ENCODE measurements at regions not wholly inside any gene's neighbourhood (a gene's known extent, or its start where the extent isn't known, plus 50 kb on each side); places are given as distances from the start of the nearest gene placed in this dataset.
A peak's percentile ranks its signal among the peaks of the same experiment; 100 is the strongest.

DNA sequence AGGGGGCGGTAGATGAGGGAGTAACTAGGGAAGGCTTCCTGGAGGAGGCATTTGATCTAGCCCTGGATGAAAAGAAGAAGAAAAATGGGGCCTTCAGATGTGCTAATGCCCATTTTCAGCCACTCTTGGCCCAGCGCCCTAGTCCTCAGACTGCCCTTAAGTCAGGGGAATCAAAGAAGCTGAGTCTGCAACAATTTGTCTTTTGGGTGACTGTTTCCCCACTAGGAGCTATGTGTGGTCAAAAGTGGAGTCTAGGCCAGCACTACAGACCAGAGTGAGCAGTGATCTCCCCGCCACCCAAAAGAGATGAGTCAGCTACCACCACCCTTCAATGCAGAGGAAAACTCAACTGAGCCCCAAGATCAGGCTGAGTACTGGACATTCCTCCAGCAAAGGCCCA is 542.1 kb downstream of the BNC2 start:
- DNase-seq (ENCODE audit: extremely low read depth, low read depth), result no peak

DNA sequence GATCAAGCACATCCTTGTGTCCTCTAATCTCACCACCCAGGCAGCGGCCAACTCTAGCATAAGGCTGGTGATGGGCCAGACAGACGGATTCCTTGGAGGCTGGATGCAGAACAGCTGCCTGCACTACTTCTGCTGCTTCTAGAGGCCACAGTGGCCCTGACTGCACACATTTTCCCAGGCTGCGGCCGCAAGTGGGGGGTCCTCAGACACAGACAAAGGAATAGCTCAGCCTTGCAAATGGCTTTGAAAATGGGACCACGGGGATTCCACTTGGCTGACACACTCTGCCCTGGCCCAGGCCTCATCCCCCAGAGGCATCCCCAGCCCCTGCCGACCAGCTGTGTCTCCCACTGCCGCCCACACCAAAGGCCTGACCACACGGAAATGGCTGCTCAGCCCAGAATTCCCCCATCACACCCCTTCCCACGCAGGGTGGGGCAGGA is 540.8 kb downstream of the BNC2 start:
- no peak for DNase-seq (ENCODE audit: extremely low read depth, low read depth)

DNA sequence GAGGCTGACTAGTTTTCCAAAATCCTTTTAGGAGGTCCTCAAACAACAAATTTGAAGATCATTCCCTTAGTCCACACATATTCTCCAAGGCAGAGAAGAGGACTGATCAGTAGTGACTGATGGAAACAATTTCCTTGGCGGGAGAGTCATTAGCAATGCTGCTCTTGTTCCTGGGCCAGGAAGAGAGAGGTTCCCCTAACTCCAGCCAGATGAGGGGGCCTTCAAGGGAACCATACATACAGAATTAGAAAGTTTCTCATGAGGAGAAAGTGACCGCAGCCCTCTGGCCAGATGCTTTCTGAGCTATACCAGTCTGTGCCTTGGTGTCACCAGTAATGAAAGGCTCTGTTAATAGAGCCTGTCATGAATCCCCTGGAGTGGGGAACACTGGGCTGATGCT is 539.4 kb downstream of the BNC2 start:
- no peak for DNase-seq (ENCODE audit: extremely low read depth, low read depth)

DNA sequence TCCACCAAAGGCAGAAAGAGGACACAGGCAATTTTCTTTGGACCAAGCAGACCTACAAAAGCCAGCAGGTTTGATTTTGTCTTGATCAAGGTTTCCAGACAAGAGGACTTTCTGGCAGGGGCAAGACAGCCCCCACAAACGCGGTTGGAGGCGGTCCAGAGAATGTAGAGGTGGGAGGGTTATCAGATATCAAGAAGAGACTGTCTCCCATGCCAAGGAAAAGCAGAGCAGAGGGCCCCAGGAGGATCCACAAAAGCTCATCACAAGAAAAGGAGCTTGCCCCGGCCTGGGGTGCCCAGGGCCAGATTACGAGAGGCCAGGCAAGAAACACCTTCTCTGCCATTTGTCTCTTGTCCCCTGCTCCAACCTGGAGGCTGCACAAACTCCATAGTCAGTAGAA is 538.9 kb downstream of the BNC2 start:
- no peak for DNase-seq (ENCODE audit: extremely low read depth, low read depth)

DNA sequence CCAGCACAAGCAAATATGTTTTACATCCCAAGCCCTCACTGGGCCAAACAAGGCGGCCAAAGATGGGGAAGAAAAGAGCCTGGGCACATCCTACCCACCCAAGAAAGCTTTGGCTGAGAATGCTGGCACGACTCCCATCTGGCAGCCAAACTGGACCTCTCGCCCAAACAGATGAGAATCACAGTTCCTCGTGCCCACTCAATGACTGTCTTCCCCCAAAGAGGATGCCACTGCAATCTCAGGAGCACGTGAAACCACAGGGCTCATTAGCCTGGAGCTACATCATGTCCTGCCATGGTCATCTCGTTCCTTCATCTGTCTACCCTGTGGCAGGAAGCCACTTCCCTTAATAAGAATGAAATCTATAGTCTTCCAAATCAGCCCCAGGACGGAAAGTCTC is 536.8 kb downstream of the BNC2 start:
- no peak for DNase-seq (ENCODE audit: extremely low read depth, low read depth)

DNA sequence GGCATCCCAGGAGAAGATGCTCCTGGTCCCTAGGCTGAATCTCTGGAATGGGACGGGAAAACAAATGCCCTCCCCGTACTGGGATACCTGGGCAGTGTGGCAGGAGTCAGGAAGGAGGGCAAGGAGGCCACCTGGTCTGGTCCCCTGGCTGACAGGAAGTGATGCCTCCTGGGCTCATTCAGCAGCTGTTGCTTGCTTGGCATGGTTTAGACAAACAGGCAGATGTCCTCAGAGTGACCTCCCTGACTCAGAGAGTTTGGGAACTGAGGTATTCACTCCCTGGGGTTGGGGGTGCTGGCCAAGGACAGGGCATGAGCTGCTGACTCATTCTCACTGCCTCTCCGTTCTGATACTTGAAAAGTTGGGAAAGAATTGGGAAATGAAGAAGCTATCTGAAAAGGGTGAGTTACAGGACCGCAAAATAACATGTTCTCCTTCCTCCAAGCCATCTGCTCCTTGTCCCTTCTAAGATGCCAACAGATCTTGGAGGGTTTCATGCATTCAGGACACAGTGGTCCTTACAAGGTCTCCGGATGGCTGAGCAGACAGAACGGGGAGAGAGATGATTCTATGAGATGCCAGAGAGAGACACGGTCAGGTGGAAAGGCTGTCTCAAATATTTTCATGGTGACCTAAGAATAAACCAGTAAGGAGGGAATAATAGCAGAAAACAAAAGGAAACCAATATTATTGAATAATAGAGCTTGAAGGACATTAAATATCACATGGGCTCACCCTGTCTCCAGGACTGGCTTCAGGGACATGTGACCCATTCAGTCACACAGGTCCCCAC is 534.5 kb downstream of the BNC2 start:
- DNase-seq (ENCODE audit: extremely low read depth, low read depth), result peak; percentile 8

DNA sequence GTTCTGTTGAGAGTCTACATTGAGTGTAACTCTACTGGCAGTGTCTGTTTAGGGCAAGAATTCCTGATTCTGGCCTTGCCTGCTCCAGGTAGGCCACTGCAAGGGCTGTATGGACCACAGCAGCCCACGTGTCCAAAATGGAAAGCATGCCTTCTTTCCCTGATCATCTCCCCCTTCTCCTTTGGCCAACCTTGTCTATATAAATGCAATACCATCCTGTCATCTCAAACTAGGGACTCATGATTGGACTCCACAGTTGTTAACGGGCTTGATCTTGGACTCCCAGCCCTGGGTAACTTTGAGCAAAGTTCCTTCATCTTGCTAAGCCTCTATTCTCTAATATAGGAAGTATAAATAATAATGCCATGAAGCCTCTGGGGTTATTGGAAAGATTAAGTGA is 533.6 kb downstream of the BNC2 start:
- DNase-seq (ENCODE audit: extremely low read depth, low read depth), result no peak

DNA sequence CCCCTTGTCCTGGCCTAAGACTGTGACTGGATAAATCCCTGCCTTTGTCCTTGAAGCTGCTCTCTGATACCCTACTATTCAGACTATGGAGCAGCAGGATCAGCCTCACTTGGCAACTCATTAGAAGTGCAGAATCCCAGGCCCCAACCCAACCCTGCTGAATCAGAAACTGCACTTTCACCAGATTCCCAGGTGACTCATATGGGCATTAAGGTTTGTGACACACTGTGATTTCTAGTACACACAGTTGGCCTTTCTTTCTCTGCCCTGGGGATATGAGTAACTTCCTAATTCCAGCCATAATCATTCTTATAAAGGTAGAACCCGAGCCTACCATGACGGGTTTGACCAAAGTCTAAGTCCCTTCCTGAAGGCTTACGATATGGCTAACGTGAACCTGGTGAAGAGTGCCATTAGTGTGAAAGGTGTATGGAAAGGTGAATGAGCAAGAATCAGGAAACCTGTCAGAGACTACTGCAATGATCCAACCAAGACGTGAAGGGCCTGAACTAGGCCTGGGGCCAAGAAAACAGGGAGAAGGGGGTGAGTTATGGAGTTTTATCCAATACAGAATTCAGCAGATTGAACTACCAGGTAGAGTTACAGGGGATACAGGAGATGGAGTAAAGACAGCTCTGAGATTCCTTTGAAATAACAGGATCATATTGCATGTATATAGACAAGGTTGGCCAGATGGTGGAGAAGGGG is 533.0 kb downstream of the BNC2 start:
- peak; percentile 6 for DNase-seq (ENCODE audit: extremely low read depth, low read depth)

DNA sequence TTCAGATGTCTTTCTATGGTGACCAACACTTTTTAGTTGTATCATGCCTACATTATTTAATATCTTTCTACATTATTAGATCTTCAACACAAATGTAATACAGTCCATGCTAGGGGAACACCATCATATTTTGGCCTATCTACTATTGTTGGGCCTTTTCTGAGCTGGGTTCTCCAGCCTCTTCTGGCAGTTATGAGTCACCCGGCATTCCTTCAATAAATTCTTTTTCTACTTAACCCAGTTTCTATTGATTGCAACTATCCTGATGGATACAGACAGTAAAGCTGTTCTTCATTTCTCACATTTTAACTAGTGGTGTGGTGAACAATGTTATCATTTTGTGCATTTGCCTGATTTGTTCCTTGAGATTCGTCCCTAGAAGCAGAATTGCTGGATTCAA is 529.3 kb downstream of the BNC2 start:
- DNase-seq (ENCODE audit: extremely low read depth, low read depth), result no peak

DNA sequence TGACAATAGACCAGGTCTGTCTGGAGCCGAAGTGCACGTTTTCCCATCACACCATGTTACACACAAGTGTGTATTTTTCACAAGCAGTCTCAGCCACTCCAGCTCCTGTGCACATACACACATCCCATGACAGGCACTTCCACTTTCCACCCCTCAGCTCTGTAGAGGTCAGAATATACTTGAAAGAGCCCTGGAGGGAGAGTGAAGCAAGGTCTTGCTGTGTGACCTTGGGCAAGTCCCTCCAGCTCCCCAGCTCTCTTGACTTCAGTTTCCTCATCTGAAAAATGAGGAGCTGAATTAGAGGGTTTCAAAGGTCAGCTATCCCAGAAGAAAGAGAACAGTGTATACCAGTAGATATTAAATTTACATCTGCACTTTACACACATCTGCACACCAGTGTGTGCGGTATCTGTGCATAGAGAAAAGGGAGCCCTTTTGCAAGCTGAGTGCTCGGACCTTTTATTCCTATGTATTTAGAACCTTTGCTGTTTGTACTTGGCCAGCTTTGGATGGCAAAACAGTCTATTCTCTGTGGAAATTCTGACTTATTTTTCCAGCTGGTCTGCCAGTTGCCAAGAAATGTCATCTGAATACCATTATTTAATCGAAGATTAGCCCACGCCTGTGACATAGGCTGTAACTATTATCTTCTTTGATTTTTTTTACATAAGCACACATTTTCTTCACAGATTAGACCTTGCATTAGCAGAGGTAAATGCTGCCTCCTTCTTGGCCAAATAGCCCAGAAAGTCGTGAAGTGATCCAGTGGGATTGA is 528.0 kb downstream of the BNC2 start:
- no peak for DNase-seq (ENCODE audit: extremely low read depth, low read depth)

DNA sequence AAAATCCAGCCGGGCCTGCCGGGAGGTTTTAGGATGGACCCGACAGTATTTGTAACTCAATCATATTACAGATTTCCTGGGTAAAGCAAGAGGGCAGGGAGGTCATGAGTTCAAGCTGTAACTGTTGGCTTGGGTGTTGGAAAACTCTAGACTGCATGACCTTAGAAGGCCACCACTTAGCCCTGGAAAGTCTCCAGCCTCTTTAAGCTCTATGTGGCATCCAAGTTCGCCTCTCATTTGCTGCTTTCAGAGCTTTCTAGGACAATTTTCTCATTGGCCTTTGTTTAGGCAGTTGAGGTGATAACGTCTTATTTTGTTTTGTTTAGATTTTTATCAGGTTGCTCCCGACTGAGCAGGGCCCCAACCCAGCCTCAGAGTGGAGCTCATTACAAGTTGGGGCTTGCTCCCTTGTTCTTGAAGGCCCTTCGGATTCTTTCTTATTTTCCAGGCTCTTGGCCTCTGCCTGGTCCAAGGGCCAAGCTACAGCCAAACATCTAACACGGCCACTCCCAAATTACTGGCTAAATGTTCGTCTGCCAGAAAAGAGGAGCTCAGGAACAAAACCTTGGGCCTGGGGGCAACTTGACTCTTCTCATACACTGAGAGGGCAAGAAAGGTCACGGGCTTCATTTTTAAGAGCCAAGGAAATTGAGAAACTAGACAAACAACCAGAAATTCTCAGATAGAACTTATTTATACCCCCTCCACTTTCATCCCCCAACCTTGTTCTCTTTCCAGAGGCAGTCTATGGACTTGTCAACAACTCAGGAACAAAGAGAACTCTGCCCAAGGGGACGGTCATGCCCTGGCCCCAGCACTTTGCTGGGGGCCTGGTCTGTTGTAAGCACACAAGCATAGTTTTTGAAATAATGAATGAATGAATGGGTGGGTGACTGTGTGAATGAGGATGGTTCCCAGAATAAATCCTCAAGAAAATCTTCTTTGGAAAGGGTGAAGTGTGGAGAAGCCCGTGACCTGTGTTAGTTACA is 526.9 kb downstream of the BNC2 start:
- no peak for DNase-seq (ENCODE audit: extremely low read depth, low read depth)

DNA sequence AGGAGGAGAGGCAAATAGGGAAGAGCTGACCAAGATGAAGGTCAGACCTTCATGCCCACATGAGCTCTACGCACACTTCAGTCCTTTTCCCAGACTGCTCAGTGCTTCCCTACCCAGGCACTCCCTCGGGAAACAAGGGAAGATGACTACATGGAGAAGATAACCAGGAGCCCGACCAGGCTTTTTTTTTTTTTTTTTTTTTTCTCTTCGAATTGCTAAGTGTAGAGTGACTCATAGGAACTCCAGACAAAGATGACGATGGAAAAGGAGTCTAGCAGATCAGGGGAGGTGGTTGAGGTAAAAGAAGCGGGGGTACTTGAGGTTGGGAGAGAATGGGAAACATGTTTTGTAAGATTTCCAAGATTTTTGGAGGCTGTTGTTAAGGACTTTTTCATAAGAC is 526.1 kb downstream of the BNC2 start:
- DNase-seq (ENCODE audit: extremely low read depth, low read depth), result no peak

DNA sequence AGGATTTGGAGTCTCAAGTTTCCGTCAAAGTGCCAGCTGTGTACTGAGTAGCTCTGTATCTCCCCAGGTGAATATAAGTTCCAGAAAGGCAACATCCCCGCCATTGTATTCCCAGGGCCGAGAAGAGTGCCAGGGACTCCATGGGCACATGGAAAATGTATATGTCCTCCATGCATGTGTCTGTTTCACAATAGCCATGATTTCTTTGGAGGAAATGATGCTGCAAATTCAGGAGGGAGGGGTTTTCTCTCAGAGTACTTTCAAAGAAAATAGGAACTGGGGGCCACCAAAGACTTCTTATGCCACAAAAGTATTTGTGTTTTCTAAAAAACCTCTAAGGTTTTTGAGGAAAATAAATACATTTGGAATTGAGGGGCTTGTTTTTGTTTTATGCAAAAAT is 524.6 kb downstream of the BNC2 start:
- DNase-seq (ENCODE audit: extremely low read depth, low read depth), result no peak

DNA sequence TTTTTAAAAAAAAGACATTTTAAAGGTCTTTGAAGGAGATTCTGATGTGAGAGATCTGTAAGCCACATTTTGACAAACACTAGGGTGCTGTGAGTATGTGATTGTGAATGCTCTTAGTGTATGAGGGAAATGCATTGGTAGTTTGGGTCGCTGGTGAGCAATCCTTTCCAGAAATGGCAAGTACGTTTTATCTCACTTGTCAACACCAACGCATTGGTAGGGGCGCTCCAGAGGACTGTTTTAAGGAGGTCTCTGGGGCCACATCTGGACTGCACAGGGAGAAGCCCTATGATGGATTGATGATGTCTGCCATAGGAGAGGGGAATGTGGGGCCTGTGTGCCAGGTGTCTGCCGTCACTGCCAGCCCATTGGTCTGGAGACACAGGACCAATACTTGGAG is 522.6 kb downstream of the BNC2 start:
- DNase-seq (ENCODE audit: extremely low read depth, low read depth), result no peak

DNA sequence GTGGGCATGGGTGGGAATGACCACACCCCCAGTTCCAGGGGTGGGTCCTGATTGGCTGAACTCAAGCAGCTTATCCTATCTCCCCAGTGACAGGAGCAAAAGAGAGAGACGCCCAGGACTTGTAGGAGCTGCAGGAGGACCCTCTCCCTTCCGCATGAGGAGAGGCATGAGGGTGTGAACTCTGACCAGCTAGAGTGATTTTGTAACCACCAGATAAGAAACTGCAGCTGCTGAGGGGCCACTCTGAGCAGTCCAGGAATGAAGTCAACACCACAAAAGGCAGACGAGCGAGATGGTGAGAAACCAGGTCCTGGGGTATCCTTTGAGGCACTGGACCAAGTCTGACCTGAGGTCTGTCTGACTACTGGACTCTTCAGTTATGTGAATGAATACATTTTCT is 521.9 kb downstream of the BNC2 start:
- DNase-seq (ENCODE audit: extremely low read depth, low read depth), result no peak

DNA sequence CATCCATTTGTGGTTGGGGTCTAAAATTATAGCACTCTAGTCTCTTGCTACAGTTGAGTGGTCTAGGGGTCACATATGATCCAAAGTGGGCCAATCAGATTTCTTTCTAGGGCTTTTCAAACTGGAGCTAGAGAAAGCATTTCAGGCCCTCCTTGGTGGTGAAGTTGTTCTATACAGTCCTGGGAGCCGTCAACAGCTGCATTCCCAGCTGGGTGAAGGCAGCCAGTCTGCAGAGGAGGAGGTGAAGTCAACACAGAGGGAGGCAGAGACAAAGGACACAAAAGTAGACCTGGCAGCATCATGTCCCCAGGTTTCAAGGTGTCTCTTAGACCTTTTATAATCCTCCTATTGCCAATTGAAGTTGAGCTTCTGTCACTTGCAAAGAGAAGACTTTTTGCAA is 518.2 kb downstream of the BNC2 start:
- no peak for DNase-seq (ENCODE audit: extremely low read depth, low read depth)

DNA sequence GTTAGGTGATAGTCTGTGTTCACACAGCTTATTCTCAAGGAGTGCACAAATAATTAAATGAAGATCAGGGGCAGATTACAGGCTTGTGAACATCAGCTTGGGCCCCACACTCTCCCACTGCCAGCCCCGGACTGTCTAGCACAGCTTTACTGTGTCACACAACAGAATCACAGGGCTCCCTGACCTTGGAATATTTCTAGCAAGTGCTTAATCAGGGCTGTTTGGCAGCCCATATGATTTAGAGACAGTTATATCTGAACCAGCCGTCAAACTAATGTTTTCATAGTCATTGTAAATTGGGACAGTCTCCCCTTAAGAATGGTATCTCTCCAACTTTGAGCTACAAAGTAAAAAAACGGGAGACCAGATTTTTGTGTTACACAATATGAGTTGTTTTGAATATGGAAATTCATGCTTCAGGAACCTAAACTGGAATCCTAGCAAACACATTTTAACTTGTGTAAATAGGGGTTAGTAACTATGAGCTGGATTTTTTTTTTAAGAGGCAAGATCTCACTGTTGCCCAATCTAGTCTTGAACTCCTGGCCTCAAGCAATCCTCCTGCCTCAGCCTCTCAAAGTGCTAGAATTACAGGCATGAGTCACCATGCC is 517.6 kb downstream of the BNC2 start:
- no peak for DNase-seq (ENCODE audit: extremely low read depth, low read depth)

DNA sequence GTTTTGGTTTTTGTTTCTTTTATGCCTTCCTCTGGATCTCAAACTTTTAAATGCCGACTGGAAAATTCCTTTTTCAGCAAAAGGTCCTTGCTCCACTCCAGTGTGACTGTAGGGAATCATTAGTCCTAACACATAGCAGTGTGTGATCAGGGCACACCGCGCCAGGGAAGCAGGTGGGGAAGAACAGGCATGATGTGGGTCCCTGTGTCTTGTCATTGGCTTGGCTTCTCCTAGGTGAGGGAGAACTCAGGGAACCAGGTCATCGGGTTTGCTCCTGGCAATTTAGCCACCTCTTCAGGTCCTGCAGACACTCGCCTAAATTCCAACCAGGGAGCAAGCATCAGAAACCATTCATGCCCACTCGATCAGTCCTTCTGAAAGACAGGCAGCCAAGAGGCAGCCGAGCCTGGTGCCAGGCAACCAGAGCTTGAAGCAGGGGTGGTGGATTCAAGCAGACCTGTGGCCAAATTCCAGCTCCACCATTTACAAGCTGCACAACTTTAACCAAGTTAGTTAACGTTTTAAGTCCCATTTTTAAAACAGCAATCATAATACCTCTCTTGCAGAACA is 514.2 kb downstream of the BNC2 start:
- no peak for DNase-seq (ENCODE audit: extremely low read depth, low read depth)

DNA sequence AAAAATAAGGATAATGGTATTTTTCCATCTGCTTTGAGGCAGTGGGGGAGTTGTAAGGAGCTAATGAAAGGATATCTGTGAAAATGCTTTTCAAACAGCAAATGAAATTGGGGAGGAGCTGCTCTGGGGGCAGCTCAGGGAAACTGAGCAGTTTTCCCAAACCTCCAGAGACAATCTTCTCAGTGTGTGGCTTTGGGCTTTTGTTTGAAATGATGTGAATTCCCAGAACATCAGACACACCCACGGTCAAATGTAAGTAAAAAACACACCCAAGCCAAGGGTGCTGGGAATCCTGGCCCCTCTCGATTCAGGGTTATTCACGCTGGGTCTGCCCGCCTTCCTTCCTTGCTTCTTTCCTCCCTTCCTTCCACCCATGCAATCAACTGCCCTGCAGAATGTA is 512.6 kb downstream of the BNC2 start:
- no peak for DNase-seq (ENCODE audit: extremely low read depth, low read depth)

DNA sequence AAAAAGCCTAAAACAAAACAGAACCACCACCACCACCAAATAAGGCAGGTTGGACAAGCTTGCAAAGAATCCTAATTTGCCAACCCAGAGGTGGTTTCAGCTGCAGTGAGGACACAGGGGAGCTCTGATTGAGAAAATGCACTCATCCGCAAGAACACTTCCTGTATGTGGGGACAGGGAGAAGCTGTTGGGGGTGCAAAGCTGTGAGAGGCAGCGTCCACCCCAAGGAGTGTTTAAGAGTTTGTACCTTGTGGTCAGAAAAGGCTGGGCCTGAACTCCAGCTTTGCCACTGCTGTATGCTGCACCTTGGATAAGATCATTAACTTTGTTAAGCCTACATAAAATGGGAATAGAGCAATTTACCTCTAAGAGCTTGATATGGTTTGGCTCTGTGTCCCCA is 511.7 kb downstream of the BNC2 start:
- no peak for DNase-seq (ENCODE audit: extremely low read depth, low read depth)

All from NCI-H460 (cell line).